ENCODE measurements at regions not wholly inside any gene's neighbourhood (a gene's known extent, or its start where the extent isn't known, plus 50 kb on each side); places are given as distances from the start of the nearest gene placed in this dataset.

DNA sequence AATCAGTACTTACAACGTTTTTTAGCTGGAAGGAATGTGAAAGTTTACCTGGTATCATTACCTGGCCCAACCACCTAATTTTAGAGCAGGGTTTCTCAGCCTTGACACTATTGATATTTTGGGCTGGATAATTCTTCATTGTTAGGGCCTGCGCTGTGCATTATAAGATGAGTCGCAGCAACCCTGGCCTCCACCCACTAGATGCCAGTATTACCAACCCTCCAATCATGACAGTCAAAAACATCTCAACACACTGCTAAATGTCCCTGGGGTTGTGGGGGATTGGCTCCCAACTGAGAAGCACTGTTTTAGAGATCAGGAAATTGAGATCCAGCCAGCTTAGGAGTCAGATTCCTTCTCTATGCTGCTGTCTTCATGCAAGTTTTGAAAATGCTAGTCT is 265.3 kb upstream of the TCF4 start:
- TF ChIP-seq, protein P1, sequence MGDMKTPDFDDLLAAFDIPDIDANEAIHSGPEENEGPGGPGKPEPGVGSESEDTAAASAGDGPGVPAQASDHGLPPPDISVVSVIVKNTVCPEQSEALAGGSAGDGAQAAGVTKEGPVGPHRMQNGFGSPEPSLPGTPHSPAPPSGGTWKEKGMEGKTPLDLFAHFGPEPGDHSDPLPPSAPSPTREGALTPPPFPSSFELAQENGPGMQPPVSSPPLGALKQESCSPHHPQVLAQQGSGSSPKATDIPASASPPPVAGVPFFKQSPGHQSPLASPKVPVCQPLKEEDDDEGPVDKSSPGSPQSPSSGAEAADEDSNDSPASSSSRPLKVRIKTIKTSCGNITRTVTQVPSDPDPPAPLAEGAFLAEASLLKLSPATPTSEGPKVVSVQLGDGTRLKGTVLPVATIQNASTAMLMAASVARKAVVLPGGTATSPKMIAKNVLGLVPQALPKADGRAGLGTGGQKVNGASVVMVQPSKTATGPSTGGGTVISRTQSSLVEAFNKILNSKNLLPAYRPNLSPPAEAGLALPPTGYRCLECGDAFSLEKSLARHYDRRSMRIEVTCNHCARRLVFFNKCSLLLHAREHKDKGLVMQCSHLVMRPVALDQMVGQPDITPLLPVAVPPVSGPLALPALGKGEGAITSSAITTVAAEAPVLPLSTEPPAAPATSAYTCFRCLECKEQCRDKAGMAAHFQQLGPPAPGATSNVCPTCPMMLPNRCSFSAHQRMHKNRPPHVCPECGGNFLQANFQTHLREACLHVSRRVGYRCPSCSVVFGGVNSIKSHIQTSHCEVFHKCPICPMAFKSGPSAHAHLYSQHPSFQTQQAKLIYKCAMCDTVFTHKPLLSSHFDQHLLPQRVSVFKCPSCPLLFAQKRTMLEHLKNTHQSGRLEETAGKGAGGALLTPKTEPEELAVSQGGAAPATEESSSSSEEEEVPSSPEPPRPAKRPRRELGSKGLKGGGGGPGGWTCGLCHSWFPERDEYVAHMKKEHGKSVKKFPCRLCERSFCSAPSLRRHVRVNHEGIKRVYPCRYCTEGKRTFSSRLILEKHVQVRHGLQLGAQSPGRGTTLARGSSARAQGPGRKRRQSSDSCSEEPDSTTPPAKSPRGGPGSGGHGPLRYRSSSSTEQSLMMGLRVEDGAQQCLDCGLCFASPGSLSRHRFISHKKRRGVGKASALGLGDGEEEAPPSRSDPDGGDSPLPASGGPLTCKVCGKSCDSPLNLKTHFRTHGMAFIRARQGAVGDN (IDR thresholded peaks at IDR 0.05): no peak
- TF ChIP-seq NFYB (IDR thresholded peaks at IDR 0.05; ENCODE audit: insufficient read depth, low read depth, low read length) (no peak), TBL1XR1 (IDR thresholded peaks at IDR 0.05; ENCODE audit: low read depth, low read length) (no peak), TAF1 (IDR thresholded peaks at IDR 0.05; ENCODE audit: borderline replicate concordance, low read depth, low read length) (no peak), DPF2 (IDR thresholded peaks at IDR 0.05) (no peak)
- TF ChIP-seq, protein P2, sequence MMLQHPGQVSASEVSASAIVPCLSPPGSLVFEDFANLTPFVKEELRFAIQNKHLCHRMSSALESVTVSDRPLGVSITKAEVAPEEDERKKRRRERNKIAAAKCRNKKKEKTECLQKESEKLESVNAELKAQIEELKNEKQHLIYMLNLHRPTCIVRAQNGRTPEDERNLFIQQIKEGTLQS (IDR thresholded peaks at IDR 0.05; ENCODE audit: borderline replicate concordance, extremely low read depth, low read depth, low read length): no peak
- TF ChIP-seq, protein P3, sequence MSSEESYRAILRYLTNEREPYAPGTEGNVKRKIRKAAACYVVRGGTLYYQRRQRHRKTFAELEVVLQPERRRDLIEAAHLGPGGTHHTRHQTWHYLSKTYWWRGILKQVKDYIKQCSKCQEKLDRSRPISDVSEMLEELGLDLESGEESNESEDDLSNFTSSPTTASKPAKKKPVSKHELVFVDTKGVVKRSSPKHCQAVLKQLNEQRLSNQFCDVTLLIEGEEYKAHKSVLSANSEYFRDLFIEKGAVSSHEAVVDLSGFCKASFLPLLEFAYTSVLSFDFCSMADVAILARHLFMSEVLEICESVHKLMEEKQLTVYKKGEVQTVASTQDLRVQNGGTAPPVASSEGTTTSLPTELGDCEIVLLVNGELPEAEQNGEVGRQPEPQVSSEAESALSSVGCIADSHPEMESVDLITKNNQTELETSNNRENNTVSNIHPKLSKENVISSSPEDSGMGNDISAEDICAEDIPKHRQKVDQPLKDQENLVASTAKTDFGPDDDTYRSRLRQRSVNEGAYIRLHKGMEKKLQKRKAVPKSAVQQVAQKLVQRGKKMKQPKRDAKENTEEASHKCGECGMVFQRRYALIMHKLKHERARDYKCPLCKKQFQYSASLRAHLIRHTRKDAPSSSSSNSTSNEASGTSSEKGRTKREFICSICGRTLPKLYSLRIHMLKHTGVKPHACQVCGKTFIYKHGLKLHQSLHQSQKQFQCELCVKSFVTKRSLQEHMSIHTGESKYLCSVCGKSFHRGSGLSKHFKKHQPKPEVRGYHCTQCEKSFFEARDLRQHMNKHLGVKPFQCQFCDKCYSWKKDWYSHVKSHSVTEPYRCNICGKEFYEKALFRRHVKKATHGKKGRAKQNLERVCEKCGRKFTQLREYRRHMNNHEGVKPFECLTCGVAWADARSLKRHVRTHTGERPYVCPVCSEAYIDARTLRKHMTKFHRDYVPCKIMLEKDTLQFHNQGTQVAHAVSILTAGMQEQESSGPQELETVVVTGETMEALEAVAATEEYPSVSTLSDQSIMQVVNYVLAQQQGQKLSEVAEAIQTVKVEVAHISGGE (CRISPR knock-in tag; IDR thresholded peaks at IDR 0.05): no peak
